CD14-positive monocyte (primary cell): ENCODE measurements at regions not wholly inside any gene's neighbourhood (a gene's known extent, or its start where the extent isn't known, plus 50 kb on each side); places are given as distances from the start of the nearest gene placed in this dataset.

ENCODE experiments used
- DNase-seq, 3 donors: peaks; one replicate each; pipeline ENCODE4 v3.0.0-alpha.2; 2011 to 2022
- H2AFZ ChIP-seq: 2 replicates; pipeline ENCODE4 v1.6.0; 2012; ENCODE audit warnings: mild to moderate bottlenecking, low read depth, low read length, inconsistent platforms; ENCODE audit not compliant: insufficient read depth, poor library complexity, severe bottlenecking
- H3K27ac ChIP-seq, 2 donors: 1 replicate in 1 of 2; 2 replicates in 1 of 2; pipeline ENCODE4 v1.5.1; 2012 to 2013; ENCODE audit warnings: low read length in 2 of 2, control low read depth in 1 of 2, inconsistent platforms in 1 of 2, low read depth in 1 of 2, mild to moderate bottlenecking in 1 of 2
- H3K27me3 ChIP-seq, 2 donors: one replicate each; pipeline versions ENCODE4 v1.6.0 to v1.6.1; 2011 to 2013; ENCODE audit warnings: low read length in 2 of 2; ENCODE audit not compliant: control insufficient read depth in 2 of 2, insufficient read depth in 2 of 2
- H3K36me3 ChIP-seq, 2 donors: replicated peaks in 1 of 2; 1 replicate in 1 of 2; 2 replicates in 1 of 2; pipeline versions ENCODE4 v1.5.1 to v1.6.1; 2012 to 2013; ENCODE audit warnings: low read length in 2 of 2, control low read depth in 1 of 2, inconsistent platforms in 1 of 2, mild to moderate bottlenecking in 1 of 2; ENCODE audit not compliant: insufficient read depth in 2 of 2, control insufficient read depth in 1 of 2
- H3K4me1 ChIP-seq, 2 donors: 1 replicate in 1 of 2; 2 replicates in 1 of 2; pipeline versions ENCODE4 v1.5.1 to v1.6.1; 2012 to 2013; ENCODE audit warnings: low read length in 2 of 2, control low read depth in 1 of 2, inconsistent platforms in 1 of 2, mild to moderate bottlenecking in 1 of 2, moderate library complexity in 1 of 2; ENCODE audit not compliant: insufficient read depth in 2 of 2, control insufficient read depth in 1 of 2
- H3K4me2 ChIP-seq: replicated peaks from 2 replicates; pipeline ENCODE3; 2012; ENCODE audit warnings: low read length, moderate library complexity, mild to moderate bottlenecking; ENCODE audit not compliant: poor library complexity, severe bottlenecking; ENCODE audit errors: extremely low read depth
- H3K4me3 ChIP-seq, 3 experiments: fragments of 200-600 bp in 1 of 3; sonication (generic) in 1 of 3; replicated peaks in 1 of 3; 1 replicate in 2 of 3; 2 replicates in 1 of 3; pipeline ENCODE4 v1.5.1; 2011 to 2013; ENCODE audit warnings: low read length in 3 of 3, mild to moderate bottlenecking in 3 of 3, control low read depth in 2 of 3, low read depth in 2 of 3, inconsistent platforms in 1 of 3, moderate library complexity in 1 of 3
- H3K79me2 ChIP-seq: 2 replicates; pipeline ENCODE4 v1.6.0; 2012; ENCODE audit warnings: mild to moderate bottlenecking, control low read depth, inconsistent platforms, low read length, moderate library complexity; ENCODE audit not compliant: insufficient read depth
- H3K9ac ChIP-seq: 2 replicates; pipeline ENCODE4 v1.6.0; 2017; ENCODE audit warnings: low read length, mild to moderate bottlenecking; ENCODE audit not compliant: insufficient read depth, poor library complexity, severe bottlenecking
- H3K9me3 ChIP-seq, 2 donors: replicated peaks in 1 of 2; 1 replicate in 1 of 2; 2 replicates in 1 of 2; pipeline versions ENCODE4 v1.5.1 to v1.6.1; 2012 to 2013; ENCODE audit warnings: low read length in 2 of 2, control low read depth in 1 of 2; ENCODE audit not compliant: control insufficient read depth in 1 of 2, insufficient read depth in 1 of 2
- H4K20me1 ChIP-seq: 2 replicates; pipeline ENCODE4 v1.6.0; 2012; ENCODE audit warnings: mild to moderate bottlenecking, low read length, control low read depth, moderate library complexity; ENCODE audit not compliant: insufficient read depth
- H3K27ac Mint-ChIP-seq, 7 donors: one replicate each; pipeline ENCODE4 v1.8.0; 2020; ENCODE audit warnings: mild to moderate bottlenecking in 7 of 7, mixed read lengths in 7 of 7, moderate library complexity in 6 of 7, inconsistent platforms in 2 of 7
- H3K27me3 Mint-ChIP-seq, 3 donors: one replicate each; pipeline ENCODE4 v1.8.0; 2021 to 2022; ENCODE audit warnings: low read depth in 3 of 3, mild to moderate bottlenecking in 3 of 3, mixed read lengths in 3 of 3, moderate library complexity in 3 of 3, inconsistent platforms in 1 of 3
- H3K36me3 Mint-ChIP-seq, 2 donors: one replicate each; pipeline ENCODE4 v1.8.0; 2020; ENCODE audit warnings: mixed read lengths in 2 of 2, inconsistent platforms in 1 of 2, mild to moderate bottlenecking in 1 of 2
- H3K4me1 Mint-ChIP-seq: one replicate; pipeline ENCODE4 v1.8.0; 2020; ENCODE audit warnings: mild to moderate bottlenecking, mixed read lengths
- H3K4me3 Mint-ChIP-seq, 2 donors: one replicate each; pipeline ENCODE4 v1.8.0; 2020; ENCODE audit warnings: mild to moderate bottlenecking in 2 of 2, mixed read lengths in 2 of 2, moderate library complexity in 1 of 2
- H3K9me3 Mint-ChIP-seq, 7 donors: one replicate each; pipeline ENCODE4 v1.8.0; 2020 to 2022; ENCODE audit warnings: mixed read lengths in 7 of 7, mild to moderate bottlenecking in 6 of 7, moderate library complexity in 6 of 7, inconsistent platforms in 2 of 7
- WGBS: methylation state at CpG from one replicate; pipeline ENCODE4 v1.1.5; 2013; ENCODE audit warnings: missing lambda C conversion rate; ENCODE audit not compliant: insufficient coverage; 5-methylcytosine and 5-hydroxymethylcytosine counted together
- intact Hi-C, 2 donors: fragments of 100-400 bp; cut with micrococcal nuclease; formaldehyde crosslinking; loops; one replicate each; pipeline versions ENCODE4 v1.15.0 to v1.15.1; 2023
- TF ChIP-seq, protein P1 (sequence below): fragments of 200-600 bp; IDR thresholded peaks from one replicate; pipeline ENCODE4 v1.8.0; 2022; ENCODE audit warnings: antibody characterized with exemption, mild to moderate bottlenecking

GRCh38 chr11:133698654-133699053 is 146.7 kb downstream of the SPATA19 start:
- H3K9me3 Mint-ChIP-seq, result peaks cover 0 to 11% (median 2%) of the 10 kb centered on the region in 7 donors
- H3K27ac Mint-ChIP-seq, result no peak overlapping the region
- no peaks in the 10 kb centered on the region for H3K27me3 ChIP-seq
- H3K79me2 ChIP-seq, result no peaks in the 10 kb centered on the region
- DNase-seq, result no peak
- no CpG with 5 or more reads among the region's 1 CpG for WGBS
- no peak overlapping the region for H3K27ac ChIP-seq
- TF ChIP-seq, protein P1, sequence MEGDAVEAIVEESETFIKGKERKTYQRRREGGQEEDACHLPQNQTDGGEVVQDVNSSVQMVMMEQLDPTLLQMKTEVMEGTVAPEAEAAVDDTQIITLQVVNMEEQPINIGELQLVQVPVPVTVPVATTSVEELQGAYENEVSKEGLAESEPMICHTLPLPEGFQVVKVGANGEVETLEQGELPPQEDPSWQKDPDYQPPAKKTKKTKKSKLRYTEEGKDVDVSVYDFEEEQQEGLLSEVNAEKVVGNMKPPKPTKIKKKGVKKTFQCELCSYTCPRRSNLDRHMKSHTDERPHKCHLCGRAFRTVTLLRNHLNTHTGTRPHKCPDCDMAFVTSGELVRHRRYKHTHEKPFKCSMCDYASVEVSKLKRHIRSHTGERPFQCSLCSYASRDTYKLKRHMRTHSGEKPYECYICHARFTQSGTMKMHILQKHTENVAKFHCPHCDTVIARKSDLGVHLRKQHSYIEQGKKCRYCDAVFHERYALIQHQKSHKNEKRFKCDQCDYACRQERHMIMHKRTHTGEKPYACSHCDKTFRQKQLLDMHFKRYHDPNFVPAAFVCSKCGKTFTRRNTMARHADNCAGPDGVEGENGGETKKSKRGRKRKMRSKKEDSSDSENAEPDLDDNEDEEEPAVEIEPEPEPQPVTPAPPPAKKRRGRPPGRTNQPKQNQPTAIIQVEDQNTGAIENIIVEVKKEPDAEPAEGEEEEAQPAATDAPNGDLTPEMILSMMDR, result no peak
- no peak overlapping the region for H3K4me3 ChIP-seq
- H3K9me3 ChIP-seq, result no peaks in the 10 kb centered on the region
- H3K4me3 Mint-ChIP-seq, result no peak overlapping the region
- H3K9ac ChIP-seq, result no peak overlapping the region
- no peaks in the 10 kb centered on the region for H3K36me3 Mint-ChIP-seq
- H2AFZ ChIP-seq, result no peak overlapping the region
- no peaks in the 10 kb centered on the region for H4K20me1 ChIP-seq
- peaks cover 0 to 2% (median 0%) of the 10 kb centered on the region in 3 donors for H3K27me3 Mint-ChIP-seq
- no peaks in the 10 kb centered on the region for H3K36me3 ChIP-seq
- H3K4me1 ChIP-seq, result no peaks in the 10 kb centered on the region
- H3K4me2 ChIP-seq, result no peak overlapping the region
- no peaks in the 10 kb centered on the region for H3K4me1 Mint-ChIP-seq
- intact Hi-C loops, result no loop called here

DNA sequence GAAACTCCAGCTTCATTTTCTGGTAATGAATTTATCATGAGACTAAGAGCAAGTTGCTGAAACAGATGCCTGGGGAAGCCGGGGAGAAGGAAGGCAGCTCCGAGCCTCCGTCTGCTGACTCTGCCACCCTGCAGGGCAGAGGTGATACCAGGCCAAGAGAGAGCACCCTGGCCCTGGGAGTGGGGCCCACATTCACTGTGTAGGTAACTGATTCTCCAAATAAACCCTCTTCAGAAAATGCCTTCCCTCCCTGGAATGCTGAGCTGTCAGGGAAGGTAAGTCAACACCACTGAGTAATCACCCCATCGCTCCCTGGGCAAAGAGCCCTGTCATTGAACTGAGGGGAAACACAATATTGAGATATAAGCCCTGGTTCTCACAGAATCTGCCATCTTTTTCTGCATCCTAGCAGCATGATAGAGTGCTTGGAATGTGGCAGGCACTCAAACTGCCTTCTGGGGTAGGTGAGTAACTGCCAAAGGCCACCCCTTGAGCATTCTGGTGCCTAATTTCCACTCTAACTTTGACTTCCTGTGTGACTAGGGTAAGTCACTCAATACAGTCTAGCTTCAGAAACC is 147.6 kb downstream of the SPATA19 start:
- H2AFZ ChIP-seq, result no peak overlapping the region
- DNase-seq, result no peak
- H4K20me1 ChIP-seq, result no peaks in the 10 kb centered on the region
- Mint-ChIP-seq H3K4me1 (no peaks in the 10 kb centered on the region), H3K36me3 (no peaks in the 10 kb centered on the region), H3K4me3 (no peak overlapping the region), H3K9me3 (peaks cover 0 to 14% (median 2%) of the 10 kb centered on the region in 7 donors), H3K27me3 (peaks cover 0 to 2% (median 0%) of the 10 kb centered on the region in 3 donors), H3K27ac (no peak overlapping the region)
- H3K9ac ChIP-seq, result no peak overlapping the region
- H3K79me2 ChIP-seq, result no peaks in the 10 kb centered on the region
- H3K36me3 ChIP-seq, result no peaks in the 10 kb centered on the region
- TF ChIP-seq, protein P1, result no peak
- no peak overlapping the region for H3K27ac ChIP-seq
- no peaks in the 10 kb centered on the region for H3K27me3 ChIP-seq
- intact Hi-C loops, result no loop called here
- no peak overlapping the region for H3K4me3 ChIP-seq
- no peaks in the 10 kb centered on the region for H3K4me1 ChIP-seq
- no peaks in the 10 kb centered on the region for H3K9me3 ChIP-seq
- no peak overlapping the region for H3K4me2 ChIP-seq
- 89% methylated on average over 4 of the region's 4 CpGs for WGBS
